ENCODE measurements at regions not wholly inside any gene's neighbourhood (a gene's known extent, or its start where the extent isn't known, plus 50 kb on each side); places are given as distances from the start of the nearest gene placed in this dataset.

DNA sequence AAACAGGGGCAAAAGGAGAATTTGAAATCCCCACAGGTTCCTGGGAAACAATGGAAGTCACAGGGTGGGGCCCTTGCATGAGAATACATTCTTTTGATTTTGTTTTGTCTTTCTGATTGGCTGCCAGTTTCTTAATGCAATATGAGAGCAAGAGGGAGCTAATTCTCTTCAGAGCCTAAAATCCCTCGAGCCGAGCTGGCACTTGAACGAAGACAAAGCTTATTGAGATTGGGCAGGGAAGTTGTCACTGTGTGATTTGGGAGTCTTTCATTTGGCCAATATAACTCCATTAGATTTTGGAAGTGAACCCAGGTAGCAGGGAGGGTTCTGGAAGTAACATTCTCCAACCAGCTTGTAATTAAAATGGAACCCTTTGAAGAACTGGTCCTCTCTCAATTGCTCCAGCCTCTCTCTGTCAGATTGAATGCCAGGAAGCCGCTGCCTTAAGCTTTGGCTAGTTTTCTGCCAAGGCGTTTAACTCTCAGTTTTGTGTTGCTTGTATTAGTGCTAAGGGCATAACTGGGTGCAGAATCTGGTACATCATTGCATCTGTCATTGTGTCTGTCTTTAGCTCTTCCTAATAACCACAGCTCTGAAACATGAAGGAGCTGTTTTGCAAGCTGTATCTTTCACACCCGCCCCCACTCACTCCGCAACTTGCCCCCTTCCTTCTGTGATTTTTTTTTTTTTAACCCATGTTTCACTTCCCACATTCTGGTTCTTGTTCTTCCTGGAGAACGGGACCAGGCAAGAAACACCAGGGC lies 272.0 kb downstream of the MAF start:
- no peak for DNase-seq

- DNase-seq: no peak
Observed at GRCh38 chr16:79327836-79328235, 272.7 kb downstream of the MAF start.

DNA sequence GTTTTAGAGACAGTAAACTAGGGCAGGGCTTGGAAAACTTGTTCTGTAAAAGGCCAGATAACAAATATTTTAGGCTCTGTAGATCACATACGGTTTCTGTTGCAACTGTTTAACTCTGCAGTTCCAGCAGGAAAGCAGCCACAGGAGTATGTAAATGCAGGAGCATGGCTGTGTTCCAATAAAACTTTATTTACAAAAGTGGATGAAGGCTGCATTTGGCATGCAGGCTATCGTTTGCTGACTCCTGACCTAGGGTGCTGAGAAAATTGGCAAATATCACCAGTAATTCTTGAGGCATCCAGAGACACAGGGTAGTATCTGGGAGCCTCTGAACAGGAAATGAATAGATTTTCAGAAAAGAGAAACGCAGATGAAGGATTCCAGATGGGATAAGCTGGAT lies 274.0 kb downstream of the MAF start:
- DNase-seq: no peak

- DNase-seq: no peak
Observed at GRCh38 chr16:79325226-79325945, 275.2 kb downstream of the MAF start.

DNA sequence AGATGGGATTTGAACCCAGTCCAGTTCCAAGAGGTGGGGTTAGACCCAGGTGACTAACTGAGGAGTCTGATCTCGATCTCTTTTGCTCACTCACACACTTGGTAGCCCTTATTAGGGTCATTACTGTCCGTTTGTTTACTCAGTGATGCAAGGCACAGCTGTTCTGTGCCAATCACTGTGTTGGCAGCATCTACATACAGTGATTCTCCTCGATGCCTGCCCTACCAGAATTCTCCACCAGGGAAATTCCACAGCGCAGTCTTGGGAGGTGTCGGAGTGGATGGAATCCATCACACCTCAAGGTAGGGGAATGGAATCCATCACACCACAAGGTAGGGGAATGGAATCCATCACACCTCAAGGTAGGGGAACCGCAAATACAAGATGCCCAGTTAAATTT lies 279.6 kb downstream of the MAF start:
- DNase-seq: no peak

GRCh38 chr16:79318143-79318899 lies 282.2 kb downstream of the MAF start:
- no peak for DNase-seq

DNA sequence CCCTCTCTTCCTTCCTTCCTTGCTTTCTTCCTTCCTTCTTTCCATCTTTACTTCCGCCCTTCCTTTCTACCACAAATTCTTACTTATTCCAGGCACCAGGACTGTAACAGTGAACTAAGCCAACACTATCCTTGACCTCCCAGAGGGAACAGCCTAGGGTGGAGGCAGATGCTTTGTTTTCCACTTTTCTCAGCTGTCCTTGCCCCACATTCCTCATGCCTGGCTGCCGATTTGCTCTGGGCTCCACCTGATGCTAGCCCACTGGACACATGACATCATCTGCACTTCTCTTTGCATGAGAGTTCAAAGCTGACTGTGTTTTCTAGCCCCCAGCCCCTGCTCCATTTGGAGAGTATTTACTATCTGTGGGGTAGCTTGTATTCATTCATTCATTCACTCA lies 283.0 kb downstream of the MAF start:
- no peak for DNase-seq

GRCh38 chr16:79317026-79317425 lies 283.5 kb downstream of the MAF start:
- no peak for DNase-seq

GRCh38 chr16:79316004-79316458 lies 284.5 kb downstream of the MAF start:
- no peak for DNase-seq

- DNase-seq: no peak
Observed at GRCh38 chr16:79312502-79312901, 288.0 kb downstream of the MAF start.

GRCh38 chr16:79310710-79311109 lies 289.8 kb downstream of the MAF start:
- no peak for DNase-seq

GRCh38 chr16:79309606-79310005 lies 290.9 kb downstream of the MAF start:
- DNase-seq: no peak

- DNase-seq: no peak
Observed at GRCh38 chr16:79307214-79307613, 293.3 kb downstream of the MAF start.

DNA sequence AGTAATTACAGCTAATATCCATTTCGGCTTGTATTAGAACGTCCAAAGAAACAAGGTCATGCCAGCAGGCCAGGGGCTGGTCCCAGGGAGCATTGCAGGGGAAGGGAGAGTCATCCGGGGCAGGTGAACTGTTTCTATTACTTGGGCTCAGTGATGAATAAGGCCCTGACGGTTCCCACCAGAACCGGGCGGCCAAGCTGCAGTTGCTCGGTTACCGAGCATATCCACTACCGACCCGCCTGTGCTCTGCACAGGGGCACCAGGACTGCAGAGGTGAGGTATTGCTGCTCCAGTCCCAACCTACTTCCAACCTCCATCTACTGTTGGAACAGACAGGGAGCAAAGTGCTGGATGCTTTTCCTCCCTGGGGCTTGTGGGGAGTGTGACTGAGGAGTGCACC lies 295.5 kb downstream of the MAF start:
- no peak for DNase-seq

DNA sequence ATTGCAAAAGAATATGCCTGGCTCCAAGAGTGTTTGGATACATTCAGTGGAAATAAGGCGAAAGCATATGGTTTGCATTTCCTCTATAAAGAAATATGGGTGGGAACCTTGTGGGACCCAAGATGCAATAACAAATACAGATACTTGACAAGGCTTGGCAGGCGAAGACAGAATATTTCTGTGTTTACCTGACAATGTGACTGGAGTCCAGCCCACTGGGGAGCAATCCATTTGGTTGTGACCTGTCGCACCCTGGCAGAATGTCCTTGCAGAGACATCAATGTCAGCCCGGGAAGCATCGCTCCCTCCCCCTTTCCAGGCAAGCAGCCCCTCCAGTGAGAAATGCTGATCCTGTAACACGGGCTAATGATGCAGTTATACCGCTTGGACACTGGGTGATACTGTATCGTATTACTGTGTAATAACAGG lies 296.6 kb downstream of the MAF start:
- no peak for DNase-seq

GRCh38 chr16:79303206-79303605 lies 297.3 kb downstream of the MAF start:
- no peak for DNase-seq

DNA sequence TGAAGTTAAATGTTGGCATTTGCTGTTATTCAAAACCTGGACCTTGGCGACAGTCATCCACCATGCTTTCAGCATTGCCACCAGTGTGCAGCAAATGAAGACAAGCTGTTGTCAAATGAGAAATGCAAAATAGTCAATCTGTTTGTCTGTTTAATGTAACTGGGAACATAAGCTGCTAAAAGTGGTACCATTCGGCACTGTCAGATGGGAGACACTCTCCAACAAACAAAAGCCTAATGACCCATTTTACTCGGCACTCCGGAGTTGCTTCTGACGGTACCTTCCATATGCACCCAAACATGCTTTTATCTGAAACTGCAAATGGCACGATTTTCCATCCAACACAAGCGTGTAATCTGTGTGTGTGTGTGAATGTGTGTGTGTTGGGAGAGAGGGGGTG lies 297.8 kb downstream of the MAF start:
- no peak for DNase-seq

DNA sequence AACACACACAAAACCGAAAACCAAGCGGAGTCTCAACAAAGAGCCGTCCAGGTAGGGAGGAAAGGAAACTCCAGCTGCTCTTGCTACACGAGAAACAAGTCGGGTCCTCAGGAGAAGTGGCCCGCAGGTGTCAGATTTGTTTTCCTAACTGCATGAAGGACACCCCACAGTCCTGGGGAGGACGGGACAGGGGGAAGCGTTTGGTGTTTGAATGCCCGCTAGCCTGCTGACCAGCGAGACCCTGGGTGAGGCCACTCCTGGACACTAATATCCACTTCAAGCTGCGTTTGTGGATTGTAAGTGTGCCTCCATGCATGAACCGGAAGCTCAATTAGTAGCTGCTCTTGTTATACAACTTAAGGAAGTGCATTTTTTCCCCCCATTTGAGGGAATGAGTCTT lies 299.5 kb downstream of the MAF start:
- no peak for DNase-seq

- DNase-seq: peak; percentile 90
Observed at GRCh38 chr16:79298894-79299799, 301.4 kb downstream of the MAF start.

DNA sequence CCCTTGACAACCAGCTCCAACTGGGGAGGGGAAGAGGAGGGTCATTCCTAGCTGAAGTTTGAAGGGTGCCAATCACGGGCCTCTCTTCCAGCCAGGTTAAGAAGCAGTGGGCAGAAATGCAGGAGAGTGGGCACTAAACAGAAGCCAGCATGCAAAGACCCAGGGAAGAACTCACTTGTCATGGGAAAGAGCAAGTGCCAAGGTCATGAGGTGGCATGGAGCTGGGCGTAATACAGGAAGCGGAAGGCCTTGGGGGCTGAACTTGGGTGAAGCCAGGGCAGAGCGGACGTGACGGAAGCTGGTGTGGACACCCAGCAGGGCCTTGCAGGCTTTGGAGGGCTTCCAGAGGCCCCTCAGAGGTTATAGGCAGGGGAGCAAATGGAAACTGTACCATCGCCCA lies 302.1 kb downstream of the MAF start:
- DNase-seq: no peak

GRCh38 chr16:79297805-79298204 lies 302.7 kb downstream of the MAF start:
- peak; percentile 9 for DNase-seq

- DNase-seq: no peak
Observed at GRCh38 chr16:79297296-79297695, 303.2 kb downstream of the MAF start.

- DNase-seq: no peak
Observed at GRCh38 chr16:79296491-79296890, 304.0 kb downstream of the MAF start.
